Upper lobe of left lung (tissue), 6 donors: ENCODE measurements at regions not wholly inside any gene's neighbourhood (a gene's known extent, or its start where the extent isn't known, plus 50 kb on each side); places are given as distances from the start of the nearest gene placed in this dataset.

ENCODE experiments used
- ATAC-seq, 2 donors: fragments of 200-7000 bp; cut with Tn5 transposase; one replicate each; pipeline ENCODE4 v1.9.1; 2022; ENCODE audit warnings: mild to moderate bottlenecking in 2 of 2, moderate library complexity in 2 of 2; ENCODE audit not compliant: low FRiP score in 2 of 2
- DNase-seq, 2 donors: peaks; one replicate each; pipeline ENCODE4 v3.0.0-alpha.2; 2019 to 2020
- H3K27ac ChIP-seq, 4 donors: fragments of 200-600 bp; sonication (generic); one replicate each; pipeline ENCODE4 v1.5.1; 2016 to 2019
- H3K27me3 ChIP-seq, 4 donors: fragments of 200-600 bp; sonication (generic); one replicate each; pipeline ENCODE4 v1.5.1; 2017 to 2019
- H3K36me3 ChIP-seq, 4 donors: fragments of 200-600 bp; sonication (generic); one replicate each; pipeline ENCODE4 v1.5.1; 2016 to 2019
- H3K4me1 ChIP-seq, 4 donors: fragments of 200-600 bp; sonication (generic); one replicate each; pipeline ENCODE4 v1.5.1; 2018 to 2019
- H3K4me3 ChIP-seq, 4 donors: fragments of 200-600 bp; sonication (generic); one replicate each; pipeline ENCODE4 v1.5.1; 2017 to 2019; ENCODE audit warnings: mild to moderate bottlenecking in 2 of 4, moderate library complexity in 1 of 4
- H3K9me3 ChIP-seq, 4 donors: fragments of 200-600 bp; sonication (generic); one replicate each; pipeline ENCODE4 v1.5.1; 2018 to 2019
- EP300 ChIP-seq, 4 donors: sonication (generic); formaldehyde crosslinking; IDR thresholded peaks; one replicate each; pipeline ENCODE4 v1.5.1; 2017; ENCODE audit warnings: antibody characterized with exemption in 4 of 4, control low read depth in 2 of 4
- POLR2A ChIP-seq, 4 donors: fragments of 450-650 bp; IDR thresholded peaks; one replicate each; pipeline ENCODE4 v1.5.1; 2016 to 2017; ENCODE audit warnings: antibody characterized with exemption in 4 of 4, mild to moderate bottlenecking in 2 of 4
- POLR2AphosphoS5 ChIP-seq, 2 donors: sonication (generic); formaldehyde crosslinking; IDR thresholded peaks; one replicate each; pipeline ENCODE4 v1.5.1; 2017; ENCODE audit warnings: antibody characterized with exemption in 2 of 2
- WGBS, 2 donors: methylation state at CpG; one replicate each; pipeline ENCODE4 v1.1.5; 2017 to 2018; 5-methylcytosine and 5-hydroxymethylcytosine counted together
- TF ChIP-seq, protein P1 (sequence below), 6 experiments: fragments of 450-650 bp in 4 of 6; fragments of 200-600 bp in 2 of 6; sonication (generic) in 2 of 6; IDR thresholded peaks; one replicate each; pipeline ENCODE4 v1.5.1; 2016 to 2019; ENCODE audit warnings: antibody characterized with exemption in 6 of 6
- donor health status: DM: no; HTN: no; CAD: no; lungs with moderate emphysema.
- donor health status: DM: no; HTN: yes; CAD: no; lungs with severe emphysema.

GRCh38 chr13:78979349-78979748 lies 320.4 kb upstream of the OBI1 start:
- ATAC-seq (no peak), DNase-seq (no peak)
- H3K36me3 ChIP-seq = no peaks in the 10 kb centered on the region
- H3K4me1 ChIP-seq = no peaks in the 10 kb centered on the region
- no peak overlapping the region for H3K4me3 ChIP-seq
- H3K27ac ChIP-seq = no peak overlapping the region
- TF ChIP-seq POLR2A (IDR thresholded peaks at IDR 0.05) (no peak), EP300 (IDR thresholded peaks at IDR 0.05) (no peak), POLR2AphosphoS5 (IDR thresholded peaks at IDR 0.05) (no peak)
- TF ChIP-seq, protein P1, sequence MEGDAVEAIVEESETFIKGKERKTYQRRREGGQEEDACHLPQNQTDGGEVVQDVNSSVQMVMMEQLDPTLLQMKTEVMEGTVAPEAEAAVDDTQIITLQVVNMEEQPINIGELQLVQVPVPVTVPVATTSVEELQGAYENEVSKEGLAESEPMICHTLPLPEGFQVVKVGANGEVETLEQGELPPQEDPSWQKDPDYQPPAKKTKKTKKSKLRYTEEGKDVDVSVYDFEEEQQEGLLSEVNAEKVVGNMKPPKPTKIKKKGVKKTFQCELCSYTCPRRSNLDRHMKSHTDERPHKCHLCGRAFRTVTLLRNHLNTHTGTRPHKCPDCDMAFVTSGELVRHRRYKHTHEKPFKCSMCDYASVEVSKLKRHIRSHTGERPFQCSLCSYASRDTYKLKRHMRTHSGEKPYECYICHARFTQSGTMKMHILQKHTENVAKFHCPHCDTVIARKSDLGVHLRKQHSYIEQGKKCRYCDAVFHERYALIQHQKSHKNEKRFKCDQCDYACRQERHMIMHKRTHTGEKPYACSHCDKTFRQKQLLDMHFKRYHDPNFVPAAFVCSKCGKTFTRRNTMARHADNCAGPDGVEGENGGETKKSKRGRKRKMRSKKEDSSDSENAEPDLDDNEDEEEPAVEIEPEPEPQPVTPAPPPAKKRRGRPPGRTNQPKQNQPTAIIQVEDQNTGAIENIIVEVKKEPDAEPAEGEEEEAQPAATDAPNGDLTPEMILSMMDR (IDR thresholded peaks at IDR 0.05) = no peak
- no peaks in the 10 kb centered on the region for H3K9me3 ChIP-seq
- 86 to 88% methylated on average over 5 of the region's 5 CpGs for WGBS, 2 donors
- no peaks in the 10 kb centered on the region for H3K27me3 ChIP-seq

DNA sequence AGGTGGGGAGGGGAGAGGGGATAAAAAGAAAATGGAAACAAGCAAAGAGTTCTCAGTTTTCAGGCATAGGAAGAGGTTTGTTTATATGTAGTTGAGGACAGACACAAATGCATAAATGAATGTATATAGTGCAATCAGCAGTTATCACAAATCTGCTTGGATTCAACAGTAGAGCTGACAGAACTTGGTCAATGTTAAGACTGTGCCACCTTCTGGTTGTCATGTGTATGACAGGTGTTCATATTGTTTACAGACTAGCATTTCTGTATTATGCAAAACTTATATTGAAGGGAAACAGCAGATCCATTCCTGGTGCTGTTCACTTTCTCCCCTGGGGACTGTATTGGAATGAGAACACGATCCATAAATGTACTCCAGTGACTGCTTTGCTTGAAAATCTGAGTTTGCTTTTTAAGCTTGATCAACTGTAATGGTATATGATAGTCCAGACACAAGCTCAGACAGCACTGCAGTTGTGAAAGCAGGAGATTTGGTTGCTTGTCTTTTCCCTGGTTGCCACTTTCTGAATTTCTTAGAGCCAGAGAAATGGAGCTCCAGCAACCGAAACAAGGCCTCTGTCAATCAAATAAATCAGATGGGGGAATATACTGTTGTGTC lies 319.5 kb upstream of the OBI1 start:
- H3K27ac ChIP-seq = no peak overlapping the region
- no peaks in the 10 kb centered on the region for H3K4me1 ChIP-seq
- peak in 1 of 2 donors; percentile 23 for DNase-seq
- no peak overlapping the region for H3K4me3 ChIP-seq
- no peaks in the 10 kb centered on the region for H3K9me3 ChIP-seq
- no peaks in the 10 kb centered on the region for H3K36me3 ChIP-seq
- H3K27me3 ChIP-seq = no peaks in the 10 kb centered on the region
- peak; percentile 65 to 74 for ATAC-seq
- 31 to 37% methylated on average over 2 of the region's 2 CpGs for WGBS, 2 donors
- no peak for TF ChIP-seq POLR2A (IDR thresholded peaks at IDR 0.05)
- no peak for TF ChIP-seq EP300 (IDR thresholded peaks at IDR 0.05)
- TF ChIP-seq, protein P1 (IDR thresholded peaks at IDR 0.05) = peak; percentile 24 to 78 (median 62)

DNA sequence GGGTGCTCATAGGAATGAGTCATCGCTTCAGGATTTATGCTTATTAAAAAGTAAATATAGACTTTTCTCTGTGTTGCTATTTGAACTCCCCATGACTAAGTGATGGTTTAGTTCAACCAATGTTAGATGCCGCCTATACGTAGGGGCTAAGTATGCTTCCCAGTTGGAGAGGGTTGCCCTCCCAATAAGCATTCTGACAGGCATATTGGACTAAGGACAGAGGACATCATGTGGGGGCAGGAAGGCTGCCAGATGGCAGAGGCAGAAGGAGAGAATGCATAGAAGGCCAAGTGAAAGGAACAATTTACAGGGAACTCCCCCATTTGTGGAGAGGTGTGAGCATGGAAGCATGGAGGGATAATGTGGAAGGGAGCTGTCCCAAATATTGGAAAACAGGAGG lies 318.4 kb upstream of the OBI1 start:
- DNase-seq (no peak), ATAC-seq (no peak)
- H3K27me3 ChIP-seq = no peaks in the 10 kb centered on the region
- H3K4me1 ChIP-seq = no peaks in the 10 kb centered on the region
- H3K9me3 ChIP-seq = no peaks in the 10 kb centered on the region
- no peak overlapping the region for H3K27ac ChIP-seq
- no peak overlapping the region for H3K4me3 ChIP-seq
- no peak for TF ChIP-seq POLR2A (IDR thresholded peaks at IDR 0.05)
- WGBS, 2 donors = 73 to 81% methylated on average over 3 of the region's 3 CpGs
- no peaks in the 10 kb centered on the region for H3K36me3 ChIP-seq

DNA sequence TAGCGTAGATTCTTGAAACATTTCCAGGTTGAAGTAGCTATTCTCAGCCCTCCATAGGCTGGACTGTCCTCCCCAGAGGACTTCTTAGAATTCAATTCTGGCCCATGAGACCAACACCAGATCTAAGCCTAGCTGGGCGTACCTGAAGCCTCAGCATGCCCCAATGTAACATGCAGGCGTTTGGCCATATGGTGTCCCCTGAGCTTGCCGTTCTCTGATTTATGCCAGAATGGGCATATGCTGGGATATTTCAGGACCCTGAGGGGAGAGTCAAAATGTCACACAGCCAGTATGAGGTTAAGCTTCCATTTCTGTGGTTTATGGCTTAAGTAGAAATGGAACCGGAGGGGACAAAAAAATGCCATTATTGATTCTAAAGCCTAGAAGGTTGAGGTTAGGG lies 317.7 kb upstream of the OBI1 start:
- H3K27ac ChIP-seq = no peak overlapping the region
- no peaks in the 10 kb centered on the region for H3K4me1 ChIP-seq
- H3K27me3 ChIP-seq = no peaks in the 10 kb centered on the region
- ATAC-seq (no peak), DNase-seq (no peak)
- no peak overlapping the region for H3K4me3 ChIP-seq
- no peaks in the 10 kb centered on the region for H3K9me3 ChIP-seq
- WGBS, 2 donors = 85 to 91% methylated on average over 5 of the region's 5 CpGs
- no peaks in the 10 kb centered on the region for H3K36me3 ChIP-seq
- TF ChIP-seq POLR2AphosphoS5 (IDR thresholded peaks at IDR 0.05) (no peak), POLR2A (IDR thresholded peaks at IDR 0.05) (no peak), EP300 (IDR thresholded peaks at IDR 0.05) (no peak)
- TF ChIP-seq, protein P1 (IDR thresholded peaks at IDR 0.05) = no peak

DNA sequence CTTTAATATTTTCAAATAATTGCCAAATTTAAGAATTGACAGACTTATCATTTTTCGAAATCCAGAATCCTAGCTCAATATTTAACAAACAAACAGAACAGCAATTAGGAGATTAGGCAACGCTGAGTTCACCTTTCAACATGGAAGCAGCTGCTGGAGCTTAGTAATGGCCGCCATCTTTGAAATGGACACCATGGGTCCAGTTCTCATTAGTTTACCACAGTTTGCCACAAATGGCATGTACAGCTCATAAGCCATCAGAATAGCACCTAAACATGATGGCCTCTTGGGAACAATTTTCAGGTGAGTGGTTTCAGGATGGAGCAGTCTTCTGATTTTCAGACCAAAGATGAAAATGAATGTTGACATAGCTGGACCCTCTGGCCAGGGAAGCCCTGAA lies 313.6 kb upstream of the OBI1 start:
- H3K4me3 ChIP-seq = no peak overlapping the region
- no peak for DNase-seq
- H3K27me3 ChIP-seq = no peaks in the 10 kb centered on the region
- WGBS, 2 donors = 90 to 95% methylated on average over 3 of the region's 3 CpGs
- H3K36me3 ChIP-seq = no peaks in the 10 kb centered on the region
- H3K9me3 ChIP-seq = no peaks in the 10 kb centered on the region
- H3K4me1 ChIP-seq = no peaks in the 10 kb centered on the region
- no peak for ATAC-seq
- H3K27ac ChIP-seq = no peak overlapping the region
- TF ChIP-seq EP300 (IDR thresholded peaks at IDR 0.05) (no peak), POLR2A (IDR thresholded peaks at IDR 0.05) (no peak), POLR2AphosphoS5 (IDR thresholded peaks at IDR 0.05) (no peak)
- TF ChIP-seq, protein P1 (IDR thresholded peaks at IDR 0.05) = no peak
